AG04450 (cell line): ENCODE measurements at regions not wholly inside any gene's neighbourhood (a gene's known extent, or its start where the extent isn't known, plus 50 kb on each side); places are given as distances from the start of the nearest gene placed in this dataset.

Experiments
- CTCF ChIA-PET: fragments of 300-600, 350-600 bp; formaldehyde crosslinking; extraction: SDS; loops from one replicate; lab custom pipeline; 2022; ENCODE audit warnings: antibody characterized with exemption, inconsistent platforms; lab: Charles Lee
- POLR2A ChIA-PET: fragments of 350-600 bp; formaldehyde crosslinking; extraction: SDS; loops from one replicate; lab custom pipeline; 2021; ENCODE audit warnings: antibody characterized with exemption, inconsistent platforms; lab: Yijun Ruan, JAX
- DNase-seq: peaks from one replicate; pipeline ENCODE4 v3.0.0-alpha.2; 2011; ENCODE audit warnings: low read depth, low spot score
- H3K27ac ChIP-seq: one replicate; pipeline ENCODE4 v1.5.1; 2012; ENCODE audit warnings: low read depth, low read length, control low read depth
- H3K27me3 ChIP-seq: one replicate; pipeline ENCODE4 v1.6.0; 2012; ENCODE audit warnings: low read length; ENCODE audit not compliant: control insufficient read depth, insufficient read depth
- H3K4me3 ChIP-seq: 2 replicates; pipeline ENCODE4 v1.5.1; 2011; ENCODE audit warnings: mild to moderate bottlenecking, low read depth, low read length, control low read depth
- H3K9me3 ChIP-seq: 2 replicates; pipeline ENCODE4 v1.5.1; 2012; ENCODE audit warnings: low read length; ENCODE audit not compliant: control insufficient read depth, insufficient read depth
- CTCF ChIP-seq: IDR thresholded peaks from 2 replicates; pipeline ENCODE4 v1.5.1; 2011; ENCODE audit warnings: low read depth, low read length, control low read depth, inconsistent platforms

GRCh38 chr3:146307456-146307725, 56.5 kb upstream of the PLSCR4 start:
- Histone ChIP-seq H3K9me3 (no peaks in the 10 kb centered on the region), H3K27me3 (no peaks in the 10 kb centered on the region), H3K27ac (no peak overlapping the region), H3K4me3 (no peak overlapping the region)
- TF ChIP-seq CTCF = no peak
- DNase-seq = no peak
- CTCF ChIA-PET = no interaction called here
- POLR2A ChIA-PET = no interaction called here

- DNase-seq = no peak
Observed at GRCh38 chr3:146306656-146307455, 56.0 kb upstream of the PLSCR4 start.

GRCh38 chr3:146305808-146306423, 55.0 kb upstream of the PLSCR4 start:
- no peak for DNase-seq
- Histone ChIP-seq H3K27me3 (no peaks in the 10 kb centered on the region), H3K4me3 (no peak overlapping the region), H3K9me3 (no peaks in the 10 kb centered on the region), H3K27ac (no peak overlapping the region)
- no peak for TF ChIP-seq CTCF
- POLR2A ChIA-PET = no interaction called here
- CTCF ChIA-PET = interaction anchor here (1.0 kb wide), 1 partner anchor 283 kb away, joined by 3 read pairs; no protein-coding TSS in a partner anchor

More at GRCh38 chr3:146306656-146307455, 56.0 kb upstream of the PLSCR4 start:
- Histone ChIP-seq H3K4me3 (no peak overlapping the region), H3K9me3 (no peaks in the 10 kb centered on the region), H3K27me3 (no peaks in the 10 kb centered on the region), H3K27ac (no peak overlapping the region)
- ChIA-PET POLR2A (no interaction called here), CTCF (interaction anchor here (1.0 kb wide), 1 partner anchor 282 kb away, joined by 3 read pairs; no protein-coding TSS in a partner anchor)
- no peak for TF ChIP-seq CTCF

- ChIA-PET CTCF (interaction anchor here (1.3 kb wide), 1 partner anchor 111 kb away, joined by 3 read pairs; no protein-coding TSS in a partner anchor), POLR2A (no interaction called here)
- H3K27ac ChIP-seq = no peak overlapping the region
- TF ChIP-seq CTCF = no peak
- no peak for DNase-seq
- no peaks in the 10 kb centered on the region for H3K9me3 ChIP-seq
- H3K27me3 ChIP-seq = no peaks in the 10 kb centered on the region
- H3K4me3 ChIP-seq = no peak overlapping the region
Observed at GRCh38 chr3:146300768-146301167, 49.9 kb upstream of the PLSCR4 start.
